ENCODE measurements at regions not wholly inside any gene's neighbourhood (a gene's known extent, or its start where the extent isn't known, plus 50 kb on each side); places are given as distances from the start of the nearest gene placed in this dataset.

DNA sequence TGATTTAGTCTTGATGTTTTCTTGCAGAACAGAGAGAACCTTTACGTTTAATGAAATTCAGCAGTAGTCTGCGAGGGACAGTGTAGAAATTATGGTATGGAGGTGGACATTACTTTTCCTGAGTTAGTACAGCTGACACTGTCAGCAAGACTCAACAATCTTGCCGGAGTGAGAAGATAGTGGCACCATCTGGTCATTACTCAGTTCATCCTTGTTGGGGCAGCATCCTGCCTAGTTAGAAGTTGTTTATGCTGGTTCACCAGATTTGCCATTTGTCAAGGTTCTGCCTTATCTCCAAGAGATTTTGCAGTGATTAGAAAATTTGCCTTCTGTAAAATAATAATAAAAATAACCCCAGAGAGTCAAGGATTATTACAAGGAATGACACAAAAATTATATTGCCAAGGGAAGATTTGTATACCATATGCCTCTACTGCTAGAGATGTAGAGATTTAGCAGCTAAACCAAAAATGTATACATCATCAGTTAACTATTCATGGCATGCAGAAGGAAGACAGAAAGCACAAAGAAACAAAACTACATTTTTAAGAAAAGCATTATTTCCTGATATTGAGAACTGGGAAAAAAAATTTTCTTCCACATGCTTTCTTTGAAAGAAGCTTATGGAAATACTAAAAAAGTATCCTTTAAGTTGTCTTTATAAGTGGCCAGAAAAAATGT is 1967.4 kb downstream of the NCAM2 start:
- DNase-seq = peak; percentile 33

DNA sequence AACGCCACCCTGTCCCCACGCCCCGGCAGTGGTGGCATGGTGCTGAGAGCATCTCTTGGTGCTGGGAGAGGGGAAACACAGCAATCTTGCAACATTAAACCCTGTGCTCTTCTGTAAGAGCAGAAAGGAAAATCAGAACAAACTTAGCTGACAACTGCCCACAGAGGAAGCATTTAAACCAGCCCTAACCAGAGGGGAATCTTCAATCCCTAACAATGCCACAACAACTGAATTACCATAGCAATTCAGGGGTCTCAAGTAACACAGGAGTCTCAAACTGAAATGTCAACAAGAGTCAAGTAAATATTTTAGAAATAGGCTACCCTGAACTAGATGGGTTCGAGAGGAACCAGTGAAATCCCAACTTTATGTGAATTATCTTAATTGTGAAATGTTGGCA is 1983.6 kb downstream of the NCAM2 start:
- no peak for DNase-seq

DNA sequence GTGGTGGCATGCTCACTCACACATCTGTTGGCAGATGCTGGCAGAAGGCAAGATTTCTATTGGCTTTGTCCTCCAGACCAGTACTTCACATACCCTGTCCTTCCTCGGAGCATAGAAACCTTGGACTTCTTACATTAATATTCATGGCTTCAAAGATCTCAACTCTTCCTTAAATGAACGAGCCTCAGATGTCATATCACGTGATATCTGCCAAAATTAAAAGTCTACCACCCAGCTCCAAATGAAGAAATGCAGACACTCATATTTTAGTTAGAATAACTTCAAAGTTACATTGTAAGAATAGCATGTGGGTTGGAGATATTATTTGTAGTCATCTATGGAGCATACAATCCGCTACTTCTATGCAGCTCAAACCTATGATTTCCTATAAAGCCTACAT is 1994.9 kb downstream of the NCAM2 start:
- DNase-seq = peak; percentile 18

DNA sequence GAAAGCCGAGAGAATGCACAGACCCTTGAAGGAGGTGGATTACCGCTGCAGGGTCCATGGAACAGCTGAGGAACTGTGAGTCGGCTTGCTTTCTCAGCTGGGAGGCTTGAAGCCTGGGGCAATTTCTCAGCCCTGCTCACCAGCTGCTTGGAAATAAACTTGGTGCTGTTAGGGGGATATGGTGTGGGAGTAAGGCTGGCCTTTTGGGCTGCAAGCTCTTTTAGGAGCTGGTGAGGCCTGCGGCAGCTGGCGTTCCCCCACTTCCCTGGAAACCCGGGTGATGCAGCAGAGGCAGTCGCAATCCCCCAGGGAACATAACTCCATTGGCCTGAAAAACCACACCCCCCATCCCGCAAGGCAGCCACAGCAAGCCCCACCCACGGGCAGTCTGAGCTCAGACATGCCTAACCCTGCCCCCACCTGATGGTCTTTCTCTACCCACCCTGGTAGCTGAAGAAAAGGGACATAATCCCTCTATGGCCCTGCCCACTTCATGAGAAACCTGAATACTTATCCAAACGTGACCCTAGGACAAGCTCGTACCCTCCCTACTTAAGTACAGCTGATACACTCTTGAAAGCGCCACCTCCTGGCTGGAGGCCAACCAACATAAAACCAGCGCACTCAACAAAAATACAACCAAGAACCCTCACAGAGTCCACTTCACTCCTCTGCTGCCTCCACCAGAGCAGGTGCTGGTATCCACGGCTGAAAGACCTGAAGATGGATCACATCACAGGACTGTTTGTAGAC is 1995.8 kb downstream of the NCAM2 start:
- DNase-seq = peak; percentile 94

DNA sequence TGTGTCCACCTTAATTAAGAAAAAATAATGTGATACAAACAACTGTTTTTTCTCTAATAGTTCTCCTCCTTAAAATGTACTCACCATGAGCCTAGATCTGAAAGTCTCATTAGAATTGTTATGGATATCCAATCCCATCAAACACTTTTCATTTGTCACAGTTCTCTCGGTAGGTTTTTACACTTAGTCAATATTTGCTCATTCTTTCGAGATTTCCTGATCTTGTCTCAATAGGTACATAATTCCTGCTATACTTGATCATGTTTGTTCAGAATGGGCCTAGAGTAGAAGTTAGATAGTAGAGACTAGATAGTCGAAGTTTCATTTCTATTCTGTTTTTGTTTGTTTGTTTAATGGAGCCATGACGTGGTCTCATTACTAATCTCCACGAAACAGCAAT is 2005.7 kb downstream of the NCAM2 start:
- DNase-seq = no peak

DNA sequence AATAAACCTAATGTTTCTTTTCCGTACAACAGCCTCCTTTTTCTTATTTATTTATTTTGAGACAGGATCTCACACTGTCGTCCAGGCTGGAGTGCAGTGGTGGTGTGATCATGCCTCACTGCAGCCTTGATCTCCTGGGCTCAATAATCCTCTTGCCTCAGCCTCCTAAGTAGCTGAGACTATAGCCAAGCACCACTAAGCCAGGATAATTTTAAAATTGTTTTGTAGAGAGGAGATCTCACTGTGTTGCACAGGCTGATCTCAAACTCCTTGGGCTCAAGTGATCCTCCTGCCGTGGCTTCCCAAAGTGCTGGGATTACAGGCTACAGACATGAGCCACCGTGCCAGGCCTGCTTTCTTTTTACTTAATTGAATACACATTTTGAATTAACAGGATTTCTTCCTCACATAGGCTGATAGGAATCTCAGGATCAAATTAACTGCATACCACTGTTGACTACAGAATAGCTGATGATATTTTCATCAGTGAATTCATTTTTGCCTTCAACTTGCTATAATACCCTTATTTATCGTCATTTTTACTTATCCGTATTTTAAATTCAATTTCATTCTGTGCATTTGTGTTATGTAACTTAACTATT is 2010.5 kb downstream of the NCAM2 start:
- DNase-seq = no peak

DNA sequence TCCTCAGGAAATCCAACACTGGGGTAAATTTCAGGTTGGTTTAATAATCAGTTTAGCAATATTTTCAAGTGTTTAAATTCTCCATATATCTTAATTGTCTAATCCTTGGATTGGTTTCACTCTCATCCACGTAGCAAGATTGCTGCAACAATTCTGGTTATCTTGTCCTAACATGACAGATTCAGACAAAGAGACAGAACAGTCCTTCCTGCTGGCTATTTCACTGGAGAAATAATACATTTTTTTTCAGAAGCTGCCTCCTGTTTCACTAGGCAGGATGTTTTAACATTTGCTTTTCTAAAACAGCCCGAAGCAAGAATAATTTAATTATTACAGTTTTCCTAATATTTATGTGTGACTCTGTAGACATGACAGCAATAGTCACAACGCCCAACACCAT is 2011.2 kb downstream of the NCAM2 start:
- no peak for DNase-seq

DNA sequence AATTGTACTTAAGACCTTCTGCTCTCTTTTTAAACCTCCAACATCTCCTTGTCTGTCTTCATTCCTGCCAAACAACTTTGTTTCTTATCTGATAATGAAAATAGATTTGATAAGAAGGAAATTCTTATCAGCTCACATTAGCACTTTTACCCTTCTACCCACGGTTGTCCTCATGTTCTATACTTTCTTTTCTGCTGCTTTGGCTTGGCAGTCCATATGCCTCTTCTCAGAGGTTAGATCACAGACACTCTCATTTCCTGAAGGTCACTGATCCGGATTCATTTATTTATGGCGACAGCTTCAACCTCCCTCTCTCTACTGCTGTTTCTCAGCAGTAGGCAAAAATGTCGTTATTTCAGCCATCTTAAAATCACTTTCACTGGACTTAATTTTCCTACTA is 2015.8 kb downstream of the NCAM2 start:
- DNase-seq = no peak

DNA sequence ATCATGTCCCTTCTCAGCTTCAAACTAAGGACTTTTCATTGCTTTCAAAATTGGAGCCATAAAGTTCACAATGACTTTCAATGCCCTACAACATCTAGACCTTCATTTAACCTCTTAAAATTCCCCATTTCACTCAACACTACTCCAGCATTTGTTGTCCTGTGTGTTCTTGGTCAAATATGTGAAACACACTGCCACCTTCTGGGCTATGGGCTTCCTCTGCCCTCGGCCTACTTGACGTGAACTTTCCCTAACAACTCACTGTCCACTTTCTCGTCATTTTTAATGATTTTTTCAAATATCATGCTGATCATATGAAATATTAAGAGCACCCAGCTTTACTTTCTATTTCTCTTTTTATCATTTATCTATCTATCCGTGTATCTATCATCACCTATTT is 2018.4 kb downstream of the NCAM2 start:
- DNase-seq = peak; percentile 24

DNA sequence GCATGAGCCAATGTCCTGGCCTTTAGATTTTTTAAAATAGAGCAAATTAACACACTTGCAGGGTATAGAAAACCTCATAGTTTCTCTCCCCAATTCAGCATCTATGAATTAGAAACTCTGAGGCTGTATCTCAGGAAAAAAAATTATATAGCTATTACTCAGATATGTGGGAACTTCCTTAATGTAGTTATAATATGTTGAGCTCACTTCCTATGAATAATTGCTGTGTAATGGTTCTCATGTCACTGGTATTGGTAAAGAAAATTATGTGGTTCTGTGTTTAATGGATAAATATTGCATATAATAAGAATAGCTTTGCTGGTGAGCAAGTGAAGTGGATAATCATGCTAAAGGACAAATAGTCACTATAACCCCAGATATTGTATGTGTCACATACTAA is 2019.8 kb downstream of the NCAM2 start:
- DNase-seq = no peak

DNA sequence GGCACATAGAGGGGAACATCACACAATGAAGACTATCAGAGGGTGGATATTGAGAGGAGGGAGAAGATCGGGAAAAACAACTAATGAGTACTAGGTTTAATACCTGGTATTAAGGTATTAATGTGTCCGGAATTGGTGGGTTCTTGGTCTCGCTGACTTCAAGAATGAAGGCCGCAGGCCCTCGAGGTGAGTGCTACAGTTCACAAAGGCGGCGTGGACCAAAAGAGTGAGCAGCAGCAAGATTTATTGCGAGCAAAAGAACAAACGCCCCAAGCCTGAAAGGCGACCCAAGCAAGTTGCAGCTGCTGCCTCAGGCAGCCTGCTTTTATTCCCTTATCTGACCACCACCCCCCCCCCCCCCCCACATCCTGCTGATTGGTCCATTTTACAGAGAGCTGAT is 2022.8 kb downstream of the NCAM2 start:
- DNase-seq = no peak

DNA sequence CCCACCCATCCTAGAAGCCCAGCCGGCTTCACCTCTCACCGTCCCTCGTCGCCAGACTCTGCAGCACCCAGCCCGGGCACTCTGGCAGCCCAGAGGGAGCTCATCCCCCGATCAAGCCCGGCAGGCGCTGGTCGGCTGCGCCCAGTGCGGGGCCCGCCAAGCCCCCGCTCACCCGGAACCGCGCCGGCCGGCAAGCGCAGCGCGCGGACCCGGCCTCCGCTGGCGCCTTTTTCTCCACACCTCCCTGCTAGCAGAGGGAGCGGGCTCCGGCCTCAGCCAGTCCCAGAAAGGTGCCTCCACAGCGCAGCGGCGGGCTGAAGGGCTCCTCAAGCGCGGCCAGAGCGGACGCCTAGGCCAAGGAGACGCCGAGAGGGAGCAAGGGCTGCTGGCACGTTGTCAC is 2023.3 kb downstream of the NCAM2 start:
- DNase-seq = no peak

DNA sequence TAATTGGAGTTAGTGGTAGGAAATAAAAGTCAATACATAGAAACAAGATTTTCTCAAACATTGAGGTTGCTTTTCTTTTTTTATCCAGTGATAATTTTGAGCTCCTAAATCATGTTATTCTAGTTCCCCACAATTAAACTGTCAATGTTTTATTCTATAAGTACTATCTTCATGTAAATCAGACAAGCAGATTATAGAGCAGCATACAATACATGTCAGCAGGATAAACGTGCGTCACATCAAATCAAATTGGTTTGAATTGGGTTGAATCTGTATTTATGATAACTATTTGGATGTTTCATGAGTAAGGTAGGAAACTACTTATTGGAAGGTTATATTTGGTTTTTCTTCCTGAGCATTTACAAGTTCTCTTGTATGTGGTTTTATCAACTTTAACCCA is 2028.7 kb downstream of the NCAM2 start:
- no peak for DNase-seq

DNA sequence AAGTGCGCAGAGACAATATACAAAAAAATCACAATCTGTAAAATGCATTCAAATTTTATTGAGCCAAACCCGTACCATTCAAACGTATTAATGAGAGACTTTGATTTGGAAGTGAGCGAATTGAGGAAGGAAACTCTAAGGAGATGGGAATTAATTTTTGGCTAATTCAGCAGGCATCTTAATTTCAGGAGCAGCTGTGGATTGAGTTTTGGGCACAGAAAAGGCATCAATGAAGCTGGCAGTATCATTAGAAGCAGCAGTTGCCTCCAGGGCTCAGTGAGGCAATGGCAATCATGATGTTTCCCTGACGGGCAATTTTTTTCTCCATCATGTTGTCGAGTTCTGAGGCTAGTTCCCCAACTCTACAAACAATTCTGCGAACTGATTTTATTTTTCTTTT is 2041.6 kb downstream of the NCAM2 start:
- no peak for DNase-seq

DNA sequence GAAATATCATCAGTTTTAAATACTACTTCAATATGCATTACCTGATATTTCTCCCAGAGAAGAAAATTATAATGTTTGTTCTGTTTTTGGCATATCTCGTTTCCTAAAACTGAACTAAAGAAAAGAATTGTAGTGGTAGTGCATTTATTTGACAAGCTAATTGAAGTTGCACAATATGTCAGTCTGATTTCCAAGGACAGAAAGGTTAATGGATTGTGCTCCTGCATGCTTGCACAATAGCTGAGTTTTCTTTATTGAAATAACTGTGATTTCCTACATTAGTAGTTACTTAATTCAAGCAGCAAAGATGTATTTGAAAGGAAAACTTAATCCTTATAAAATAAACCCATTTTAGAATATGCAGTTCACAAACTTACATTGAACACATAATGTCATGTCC is 2047.7 kb downstream of the NCAM2 start:
- no peak for DNase-seq

DNA sequence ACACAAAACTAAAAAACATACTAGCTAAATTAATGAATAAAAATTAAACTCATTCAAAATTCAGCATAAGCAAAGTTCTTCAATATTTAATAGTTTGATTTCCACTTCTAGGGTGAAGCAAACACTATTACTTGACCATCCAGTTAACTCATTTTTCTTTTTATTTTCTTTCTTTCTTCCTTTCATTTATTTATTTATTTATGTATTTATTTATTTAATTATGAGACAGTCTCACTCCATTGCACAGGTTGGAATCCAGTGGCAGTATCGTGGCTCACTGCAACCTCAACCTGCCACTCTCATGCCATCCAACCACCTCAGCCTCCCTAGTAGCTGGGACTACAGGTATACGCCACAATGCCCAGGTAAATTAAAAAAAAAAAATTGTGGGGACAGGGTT is 2069.5 kb downstream of the NCAM2 start:
- DNase-seq = no peak

DNA sequence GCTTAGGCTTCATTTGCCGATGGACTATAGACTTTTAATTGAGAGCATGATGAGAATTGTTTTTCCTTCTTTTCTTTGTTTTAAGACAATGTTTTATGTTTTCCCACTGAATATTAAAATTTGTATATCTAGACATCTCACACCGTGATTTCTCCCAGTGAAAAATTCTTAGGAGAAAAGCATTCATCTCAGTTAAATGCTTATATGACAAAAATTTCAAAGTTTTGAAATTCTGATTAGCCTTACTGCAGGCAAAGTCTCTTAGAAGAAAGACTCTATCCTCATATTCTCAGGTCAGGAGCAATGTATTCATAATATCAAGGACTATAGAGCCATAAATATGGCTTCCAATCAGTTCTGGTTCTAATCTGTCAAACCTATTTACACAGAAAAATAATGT is 2085.0 kb downstream of the NCAM2 start:
- DNase-seq = no peak

DNA sequence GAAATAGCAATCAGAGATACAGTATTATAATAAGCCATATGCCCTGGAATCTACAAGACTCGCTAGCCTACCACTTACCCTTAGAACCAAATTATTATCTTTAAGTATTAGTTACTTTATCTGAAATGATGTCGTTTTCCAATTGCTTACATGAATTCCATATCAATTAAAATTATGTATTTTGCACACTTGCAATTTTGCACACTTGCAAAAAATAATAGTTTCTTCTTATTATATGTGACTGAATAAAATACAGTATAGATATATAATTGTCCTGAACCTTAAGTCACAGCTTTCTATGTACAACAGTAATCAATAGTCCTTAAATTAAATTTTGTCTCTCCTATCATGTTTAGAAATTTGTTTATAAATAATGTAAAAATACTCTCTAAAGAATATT is 2095.1 kb downstream of the NCAM2 start:
- DNase-seq = no peak

DNA sequence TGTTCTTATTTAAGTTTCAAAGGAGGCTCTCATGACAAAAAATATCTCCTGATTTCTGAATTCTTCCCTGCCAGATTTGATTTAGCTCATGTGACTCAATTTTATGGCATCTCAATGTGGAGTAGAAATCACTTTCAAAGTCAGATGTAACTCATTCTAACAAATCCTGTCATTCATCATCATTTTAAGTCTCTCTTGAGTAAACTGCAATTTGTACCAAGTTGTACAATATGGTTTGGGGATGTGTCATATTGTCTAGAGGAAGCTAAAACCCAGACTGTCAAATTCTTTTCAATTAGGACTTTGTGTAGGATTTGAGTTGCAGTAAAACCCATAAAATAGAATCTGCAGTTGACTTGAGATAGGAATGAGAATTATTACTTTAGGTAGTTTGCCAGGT is 2101.0 kb downstream of the NCAM2 start:
- DNase-seq = no peak

DNA sequence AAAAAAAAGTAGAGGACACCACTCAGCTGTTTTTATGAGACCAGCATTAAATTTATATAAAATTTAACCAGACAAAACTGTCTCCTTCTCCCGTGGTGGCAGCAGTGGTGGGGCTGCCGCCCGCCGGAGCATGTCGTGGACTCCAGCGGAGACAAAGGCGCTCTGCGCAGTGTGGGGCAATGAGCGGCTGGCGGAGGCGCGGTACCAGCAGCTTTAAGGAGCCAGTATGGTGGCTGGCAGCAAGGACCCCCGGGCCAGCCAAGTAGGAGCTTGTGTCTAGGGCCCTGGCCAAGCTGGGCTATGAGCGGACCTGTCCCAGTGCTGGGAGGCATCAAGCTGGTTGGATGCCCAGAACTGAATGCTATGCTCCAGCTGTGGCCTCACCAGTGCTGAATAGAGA is 2102.9 kb downstream of the NCAM2 start:
- DNase-seq = no peak

DNA sequence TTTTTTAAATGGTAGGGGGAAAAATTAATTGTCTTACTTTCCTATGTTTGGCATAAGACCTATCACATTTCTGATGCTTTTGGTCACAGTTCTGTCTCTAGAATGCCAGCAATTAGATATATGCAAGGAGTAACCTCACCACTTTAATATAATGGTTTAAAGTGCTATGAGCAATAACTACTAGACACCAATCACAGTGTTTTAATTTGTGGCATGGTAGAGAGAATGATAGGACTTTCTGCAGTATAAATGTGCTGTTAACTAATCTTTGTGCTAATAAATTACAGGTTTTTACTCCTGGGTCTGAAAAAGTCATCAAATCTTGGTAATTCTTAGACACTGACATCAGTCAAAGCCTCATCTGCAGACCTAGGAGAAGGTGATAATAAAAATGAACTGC is 2110.3 kb downstream of the NCAM2 start:
- no peak for DNase-seq

DNA sequence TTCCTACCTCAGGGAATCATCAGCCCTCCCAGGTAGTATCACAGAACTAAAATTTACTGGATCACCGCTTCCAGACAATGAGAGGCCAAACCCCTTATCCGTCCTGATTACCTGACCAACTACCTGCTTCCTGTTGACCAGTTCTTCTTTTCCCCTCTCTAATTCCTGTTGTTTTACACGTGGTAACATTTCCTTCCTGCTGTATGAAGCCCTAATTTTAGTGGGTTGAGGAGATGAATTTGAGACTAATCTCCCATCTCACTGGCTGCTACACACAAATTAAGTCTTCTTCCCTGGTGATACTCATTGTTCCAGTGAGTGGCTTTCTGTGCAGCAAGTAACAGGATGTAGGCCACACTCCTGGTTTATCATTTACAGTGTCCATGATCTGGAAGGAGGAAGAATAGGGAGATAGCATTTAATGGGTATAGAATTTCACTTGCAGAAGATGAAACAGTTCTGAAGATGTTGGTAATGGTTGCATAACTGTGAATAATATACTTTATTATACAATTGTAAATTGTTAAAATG is 2112.9 kb downstream of the NCAM2 start:
- no peak for DNase-seq

DNA sequence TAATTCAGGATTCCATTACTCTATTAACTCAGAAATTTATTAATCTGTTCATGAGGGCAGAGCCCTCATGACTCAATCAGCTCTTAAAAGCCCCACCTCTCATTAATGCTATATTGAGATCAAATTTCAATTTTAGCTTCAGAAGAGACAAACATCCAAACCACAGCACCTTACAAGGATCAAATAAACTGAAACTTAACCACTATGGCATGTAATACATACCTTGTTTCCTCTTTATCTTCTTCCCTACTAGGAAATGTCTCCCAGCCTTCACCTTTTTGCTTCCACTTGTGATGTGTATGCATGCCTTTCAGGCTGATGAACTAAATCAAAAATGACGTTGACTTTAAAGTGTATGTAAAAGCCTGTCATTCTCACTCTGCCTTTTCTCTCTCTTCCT is 2121.3 kb downstream of the NCAM2 start:
- no peak for DNase-seq

DNA sequence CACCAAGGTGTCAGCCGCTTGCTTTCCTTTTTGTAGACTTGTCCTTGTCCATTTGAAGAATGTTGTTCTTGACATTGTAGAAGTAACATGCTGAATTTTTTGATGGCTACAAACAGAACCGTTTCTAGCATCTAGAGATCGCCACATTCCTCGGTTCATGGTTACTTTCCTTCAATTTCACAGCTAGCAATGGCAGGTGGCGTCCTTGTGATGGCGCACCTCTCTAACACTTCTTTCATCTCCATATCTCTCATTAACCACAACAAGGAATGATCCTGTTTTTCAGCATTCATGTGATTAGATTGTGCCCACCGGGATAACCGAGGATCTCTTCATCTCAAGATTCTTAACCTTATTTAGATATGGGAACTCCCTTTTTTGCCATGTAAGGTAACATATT is 2129.8 kb downstream of the NCAM2 start:
- DNase-seq = no peak
